Hepatocyte (in vitro differentiated cells): ENCODE measurements at regions not wholly inside any gene's neighbourhood (a gene's known extent, or its start where the extent isn't known, plus 50 kb on each side); places are given as distances from the start of the nearest gene placed in this dataset.

Experiments used
- DNase-seq: peaks from one replicate; pipeline ENCODE4 v3.0.0-alpha.2; 2016; ENCODE audit warnings: low spot score
- H2AFZ ChIP-seq: fragments of 200-600 bp; sonication (generic); 2 replicates; pipeline ENCODE4 v1.6.0; 2016; ENCODE audit warnings: antibody characterized with exemption, mild to moderate bottlenecking
- H3K27ac ChIP-seq: fragments of 200-600 bp; sonication (generic); 2 replicates; pipeline ENCODE4 v1.5.1; 2016; ENCODE audit warnings: mild to moderate bottlenecking
- H3K27me3 ChIP-seq: fragments of 200-600 bp; sonication (generic); 2 replicates; pipeline ENCODE4 v1.6.1; 2016
- H3K36me3 ChIP-seq: fragments of 200-600 bp; sonication (generic); replicated peaks from 2 replicates; pipeline ENCODE4 v1.5.1; 2016; ENCODE audit warnings: low read depth; ENCODE audit not compliant: insufficient read depth
- H3K4me1 ChIP-seq: fragments of 200-600 bp; sonication (generic); 2 replicates; pipeline ENCODE4 v1.5.1; 2016; ENCODE audit warnings: mild to moderate bottlenecking, moderate library complexity; ENCODE audit not compliant: insufficient read depth
- H3K4me2 ChIP-seq: fragments of 200-600 bp; sonication (generic); 2 replicates; pipeline ENCODE4 v1.6.0; 2016
- H3K4me3 ChIP-seq: fragments of 200-600 bp; sonication (generic); 2 replicates; pipeline ENCODE4 v1.5.1; 2016; ENCODE audit warnings: mild to moderate bottlenecking
- H3K79me2 ChIP-seq: fragments of 200-600 bp; sonication (generic); 2 replicates; pipeline ENCODE4 v1.6.0; 2017; ENCODE audit warnings: mild to moderate bottlenecking
- H3K9me2 ChIP-seq: fragments of 200-600 bp; sonication (generic); replicated peaks from 2 replicates; pipeline ENCODE4 v1.6.0; 2017; ENCODE audit warnings: mild to moderate bottlenecking; ENCODE audit not compliant: insufficient read depth
- H3K9me3 ChIP-seq: fragments of 200-600 bp; sonication (generic); 2 replicates; pipeline ENCODE4 v1.5.1; 2016; ENCODE audit warnings: low read depth, mild to moderate bottlenecking
- H4K20me1 ChIP-seq: fragments of 200-600 bp; sonication (generic); 2 replicates; pipeline ENCODE4 v1.6.0; 2016; ENCODE audit warnings: mild to moderate bottlenecking; ENCODE audit not compliant: insufficient read depth, poor library complexity, severe bottlenecking
- EZH2 ChIP-seq: fragments of 200-600 bp; sonication (generic); IDR thresholded peaks from 2 replicates; pipeline ENCODE4 v1.6.1; 2016; ENCODE audit warnings: antibody characterized with exemption, mild to moderate bottlenecking, borderline replicate concordance
- EZH2phosphoT487 ChIP-seq: fragments of 200-600 bp; sonication (generic); IDR thresholded peaks from one replicate; pipeline ENCODE4 v1.6.1; 2018; ENCODE audit warnings: antibody characterized with exemption, mild to moderate bottlenecking, low read depth, moderate library complexity; ENCODE audit not compliant: unreplicated experiment, severe bottlenecking
- WGBS: methylation state at CpG from one replicate; pipeline ENCODE4 v1.1.6; 2016; ENCODE audit warnings: low lambda C conversion rate; ENCODE audit errors: missing lambda C conversion rate; 5-methylcytosine and 5-hydroxymethylcytosine counted together
- TF ChIP-seq, protein P1 (sequence below): fragments of 200-600 bp; sonication (generic); IDR thresholded peaks from 2 replicates; pipeline ENCODE4 v1.5.1; 2016; ENCODE audit warnings: antibody characterized with exemption, mild to moderate bottlenecking; ENCODE audit not compliant: poor library complexity

DNA sequence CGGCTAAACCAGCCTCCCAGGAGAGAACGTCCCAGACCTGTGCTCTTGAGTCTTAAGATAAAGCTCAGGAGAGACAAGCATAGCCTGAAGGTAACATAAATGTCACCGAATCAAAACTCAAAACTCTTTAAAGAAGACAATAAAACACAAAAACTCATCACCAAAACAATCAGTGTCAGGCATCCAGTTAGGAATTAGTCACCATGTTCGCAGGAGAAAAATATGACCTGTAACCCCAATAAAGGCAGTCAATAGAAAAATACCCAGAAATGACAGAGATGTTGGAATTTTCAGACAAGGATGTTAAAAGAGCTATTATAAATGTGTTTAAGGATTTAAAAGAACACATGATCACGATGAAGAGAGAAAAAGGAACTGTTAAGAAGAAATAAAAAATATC is 352.4 kb downstream of the BRD1 start:
- DNase-seq, result no peak
- Histone ChIP-seq H3K27me3 (peaks cover 6% of the 10 kb centered on the region), H3K9me2 (no peaks in the 10 kb centered on the region), H3K4me1 (no peaks in the 10 kb centered on the region), H3K4me3 (no peak overlapping the region), H3K27ac (no peak overlapping the region), H4K20me1 (no peaks in the 10 kb centered on the region), H3K36me3 (no peaks in the 10 kb centered on the region), H3K79me2 (no peaks in the 10 kb centered on the region), H3K4me2 (no peak overlapping the region), H2AFZ (no peak overlapping the region), H3K9me3 (no peaks in the 10 kb centered on the region)
- 71% methylated on average over 5 of the region's 5 CpGs for WGBS
- TF ChIP-seq EZH2phosphoT487 (no peak), EZH2 (no peak)
- TF ChIP-seq, protein P1, sequence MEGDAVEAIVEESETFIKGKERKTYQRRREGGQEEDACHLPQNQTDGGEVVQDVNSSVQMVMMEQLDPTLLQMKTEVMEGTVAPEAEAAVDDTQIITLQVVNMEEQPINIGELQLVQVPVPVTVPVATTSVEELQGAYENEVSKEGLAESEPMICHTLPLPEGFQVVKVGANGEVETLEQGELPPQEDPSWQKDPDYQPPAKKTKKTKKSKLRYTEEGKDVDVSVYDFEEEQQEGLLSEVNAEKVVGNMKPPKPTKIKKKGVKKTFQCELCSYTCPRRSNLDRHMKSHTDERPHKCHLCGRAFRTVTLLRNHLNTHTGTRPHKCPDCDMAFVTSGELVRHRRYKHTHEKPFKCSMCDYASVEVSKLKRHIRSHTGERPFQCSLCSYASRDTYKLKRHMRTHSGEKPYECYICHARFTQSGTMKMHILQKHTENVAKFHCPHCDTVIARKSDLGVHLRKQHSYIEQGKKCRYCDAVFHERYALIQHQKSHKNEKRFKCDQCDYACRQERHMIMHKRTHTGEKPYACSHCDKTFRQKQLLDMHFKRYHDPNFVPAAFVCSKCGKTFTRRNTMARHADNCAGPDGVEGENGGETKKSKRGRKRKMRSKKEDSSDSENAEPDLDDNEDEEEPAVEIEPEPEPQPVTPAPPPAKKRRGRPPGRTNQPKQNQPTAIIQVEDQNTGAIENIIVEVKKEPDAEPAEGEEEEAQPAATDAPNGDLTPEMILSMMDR, result no peak

- no peak overlapping the region for H3K27ac ChIP-seq
- H3K4me3 ChIP-seq, result no peak overlapping the region
- H3K27me3 ChIP-seq, result no peaks in the 10 kb centered on the region
- WGBS, result 80% methylated on average over 11 of the region's 11 CpGs
- no peaks in the 10 kb centered on the region for H3K79me2 ChIP-seq
- TF ChIP-seq EZH2 (no peak), EZH2phosphoT487 (no peak)
- TF ChIP-seq, protein P1, result no peak
- no peak overlapping the region for H2AFZ ChIP-seq
- no peaks in the 10 kb centered on the region for H4K20me1 ChIP-seq
- H3K4me1 ChIP-seq, result no peaks in the 10 kb centered on the region
- H3K9me3 ChIP-seq, result no peaks in the 10 kb centered on the region
- H3K4me2 ChIP-seq, result no peak overlapping the region
- no peak for DNase-seq
- no peaks in the 10 kb centered on the region for H3K9me2 ChIP-seq
- H3K36me3 ChIP-seq, result no peaks in the 10 kb centered on the region
These were observed 354.4 kb downstream of the BRD1 start for GRCh38 chr22:49473286-49473685.

DNA sequence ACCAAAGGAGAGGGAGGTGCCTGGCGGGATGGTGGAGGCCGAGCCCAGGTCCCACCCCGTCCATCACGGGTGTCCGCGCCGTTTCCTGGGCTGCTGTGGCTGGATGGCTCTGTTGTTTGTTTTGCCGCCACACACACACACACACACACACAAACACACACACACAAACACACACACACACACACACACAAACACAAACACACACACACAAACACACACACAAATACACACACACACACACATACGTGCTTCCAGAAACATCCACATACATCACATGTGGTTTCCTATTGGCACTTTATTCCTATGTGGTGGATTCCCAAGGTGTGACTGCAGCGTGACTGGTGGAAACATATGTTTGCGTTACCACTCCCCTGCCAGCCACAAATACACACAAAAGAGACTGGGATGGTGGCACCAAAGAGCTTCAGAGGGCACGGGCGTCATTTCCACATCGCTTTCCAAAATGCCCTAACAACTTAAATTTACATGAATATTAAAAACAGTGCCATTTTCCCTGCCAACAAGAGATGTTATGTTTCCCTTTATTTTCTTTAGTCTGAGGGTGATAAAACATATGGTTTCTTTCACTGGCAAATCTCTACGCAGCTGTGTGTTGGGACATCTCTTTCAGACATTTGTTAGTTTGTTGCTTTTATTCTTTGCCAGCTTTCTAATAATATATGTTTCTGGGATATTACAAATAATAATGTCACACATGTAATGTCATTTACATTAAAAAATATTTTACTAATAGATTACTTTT is 356.8 kb downstream of the BRD1 start:
- H3K4me3 ChIP-seq, result no peak overlapping the region
- no peak overlapping the region for H3K27ac ChIP-seq
- no peak for DNase-seq
- H3K4me1 ChIP-seq, result no peaks in the 10 kb centered on the region
- WGBS, result 93% methylated on average over 14 of the region's 15 CpGs
- no peaks in the 10 kb centered on the region for H3K36me3 ChIP-seq
- TF ChIP-seq EZH2phosphoT487 (no peak), EZH2 (no peak)
- TF ChIP-seq, protein P1, result no peak
- H3K79me2 ChIP-seq, result no peaks in the 10 kb centered on the region
- no peaks in the 10 kb centered on the region for H3K9me2 ChIP-seq
- H3K4me2 ChIP-seq, result no peak overlapping the region
- no peaks in the 10 kb centered on the region for H4K20me1 ChIP-seq
- no peaks in the 10 kb centered on the region for H3K27me3 ChIP-seq
- H3K9me3 ChIP-seq, result no peaks in the 10 kb centered on the region
- H2AFZ ChIP-seq, result no peak overlapping the region
